Superior temporal gyrus (tissue), 1 donor: ENCODE measurements at regions not wholly inside any gene's neighbourhood (a gene's known extent, or its start where the extent isn't known, plus 50 kb on each side); places are given as distances from the start of the nearest gene placed in this dataset.

Source experiments
- DNase-seq: peaks from one replicate; pipeline ENCODE4 v3.0.0-alpha.2; 2016; ENCODE audit errors: extremely low spot score

DNA sequence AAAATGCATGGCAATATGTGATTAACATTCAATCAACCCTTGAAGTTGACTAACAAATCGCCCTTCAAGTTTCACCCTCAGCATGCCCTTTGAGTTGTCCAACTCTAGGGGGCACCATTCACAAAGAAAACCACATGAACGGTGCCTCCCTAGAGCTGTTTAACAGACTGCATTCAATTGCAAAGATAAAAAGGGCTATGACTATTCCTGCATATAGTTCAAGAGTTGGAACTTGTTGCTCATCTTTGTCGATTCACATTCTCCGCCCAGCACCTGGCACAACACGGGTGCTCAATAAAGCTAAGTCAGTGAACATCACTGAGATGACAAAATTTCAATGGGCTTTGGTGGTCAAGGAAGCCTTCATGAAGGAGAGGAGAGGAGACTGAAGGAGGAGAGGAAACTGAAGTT is 69.6 kb upstream of the SLC30A5 start:
- peak; percentile 76 for DNase-seq

DNA sequence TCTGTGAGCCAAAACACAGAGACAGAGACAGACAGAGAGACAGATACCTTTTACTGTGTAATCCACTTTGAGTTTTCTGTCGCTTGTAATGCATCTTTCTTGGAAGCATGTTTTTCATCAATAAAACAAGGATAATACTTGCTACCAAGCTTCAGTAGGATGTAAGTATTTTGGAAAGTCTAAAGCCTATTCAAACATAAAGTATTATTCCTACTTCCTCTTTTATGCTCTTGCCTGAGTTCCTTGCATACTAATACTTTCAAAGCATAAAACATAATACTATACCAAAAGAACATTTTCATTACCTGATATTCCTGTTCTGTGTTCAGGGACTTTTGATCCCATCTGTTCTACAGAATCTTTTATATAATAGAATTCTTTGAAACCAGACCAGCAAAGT is 64.5 kb upstream of the SLC30A5 start:
- peak; percentile 68 for DNase-seq

DNA sequence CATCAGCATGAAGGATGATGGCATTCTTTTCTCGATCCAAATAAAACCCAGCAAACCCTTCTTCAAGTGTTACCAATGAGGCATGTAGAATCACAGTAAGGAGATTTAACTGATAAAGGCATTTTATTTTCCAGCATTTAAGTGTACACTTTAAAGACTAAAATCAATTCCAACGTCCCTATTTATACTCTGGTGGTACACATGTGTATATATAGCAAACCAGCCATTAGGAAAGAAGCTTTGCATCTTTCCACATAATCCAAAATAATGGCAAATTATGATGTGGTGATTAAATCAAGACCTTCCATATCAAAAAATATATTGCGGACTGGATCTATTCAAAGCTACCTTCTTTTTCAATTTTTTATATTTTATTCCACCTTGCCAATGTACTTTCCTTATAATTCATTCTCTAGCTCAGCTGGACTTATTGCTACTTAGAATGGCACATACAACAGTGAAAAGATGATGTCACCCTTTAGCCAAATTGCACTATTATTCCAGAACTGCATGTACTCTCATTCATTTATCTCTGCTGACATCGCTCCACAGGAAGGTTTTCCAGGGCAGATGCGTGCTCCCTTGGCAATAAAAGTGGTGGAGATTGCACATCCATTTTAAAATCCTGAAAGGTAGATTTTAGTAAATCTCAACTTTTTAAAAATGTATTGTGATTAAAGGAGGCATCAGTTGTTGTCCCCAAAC is 63.3 kb upstream of the SLC30A5 start:
- DNase-seq = peak; percentile 76

DNA sequence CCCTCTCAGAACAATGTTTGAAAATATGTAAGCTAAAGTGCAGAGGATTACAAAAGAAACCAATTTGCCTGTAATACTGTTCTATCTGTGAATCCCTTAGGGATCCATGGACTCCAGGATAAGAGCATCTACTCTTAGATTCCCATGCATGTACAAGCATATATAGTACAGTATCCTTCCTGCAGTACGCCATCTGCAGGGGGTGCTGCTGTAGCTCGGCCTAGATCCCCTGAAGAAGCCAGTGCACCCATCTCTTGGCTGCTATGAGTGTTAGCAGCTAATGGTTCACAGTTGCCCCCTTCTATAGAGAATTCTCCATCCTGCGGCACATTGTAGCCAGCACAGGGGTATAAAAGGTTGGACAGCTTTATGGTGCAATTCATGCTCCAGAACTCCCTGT is 61.8 kb upstream of the SLC30A5 start:
- DNase-seq = no peak

DNA sequence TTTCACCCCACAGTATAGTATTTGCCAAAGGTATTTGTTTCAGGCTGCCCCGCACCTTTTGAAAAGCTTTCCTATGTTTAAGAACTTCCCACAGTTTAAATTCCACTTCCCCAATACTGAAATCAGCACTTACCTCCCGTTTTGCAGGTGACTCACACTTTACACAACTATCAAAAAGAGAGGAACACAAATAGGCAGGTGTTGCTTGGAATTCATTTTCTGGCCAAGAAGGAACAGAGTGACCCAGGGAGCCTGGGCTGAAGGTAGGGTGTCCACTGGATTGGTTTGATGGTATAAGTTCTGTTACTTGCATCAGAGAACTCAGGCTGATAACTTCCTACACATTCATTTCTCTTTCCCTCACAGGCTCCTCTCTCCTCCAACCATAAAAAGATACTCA is 60.1 kb upstream of the SLC30A5 start:
- no peak for DNase-seq

DNA sequence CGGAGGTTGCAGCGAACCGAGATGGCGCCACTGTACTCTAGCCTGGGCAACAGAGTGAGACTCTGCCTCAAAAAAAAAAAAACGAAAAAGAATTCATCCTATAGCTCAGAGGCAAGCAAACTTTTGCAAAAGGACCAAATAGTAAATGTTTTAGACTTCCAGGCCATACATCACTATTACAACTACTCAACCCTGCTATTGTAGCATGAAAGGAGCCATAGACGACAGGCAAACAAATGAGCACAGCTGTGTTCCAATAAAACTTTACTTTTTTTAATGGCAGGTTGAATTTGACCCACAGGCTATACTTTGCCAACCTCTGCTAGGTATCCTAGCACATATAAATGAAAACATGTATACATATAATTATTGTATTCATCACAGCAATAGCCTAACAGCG is 58.9 kb upstream of the SLC30A5 start:
- no peak for DNase-seq

DNA sequence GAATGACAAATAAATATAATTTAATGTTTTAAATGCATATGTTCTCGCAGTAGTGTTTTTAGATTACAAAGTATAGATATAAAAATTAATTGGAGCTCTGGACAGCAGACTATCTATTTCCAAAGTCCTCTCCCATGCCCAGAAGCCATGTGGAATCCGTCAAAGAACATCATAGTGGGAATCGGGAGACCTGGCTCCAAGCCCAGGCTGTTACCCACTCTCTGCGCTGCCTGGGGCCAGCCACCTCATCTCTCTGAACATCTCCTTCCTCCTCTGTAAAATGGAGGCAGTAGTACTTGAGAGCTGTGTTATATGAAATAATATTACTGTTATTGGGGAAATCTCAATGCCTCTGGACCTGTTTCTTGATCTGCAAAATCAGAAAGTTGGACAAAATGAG is 58.1 kb upstream of the SLC30A5 start:
- DNase-seq = no peak

DNA sequence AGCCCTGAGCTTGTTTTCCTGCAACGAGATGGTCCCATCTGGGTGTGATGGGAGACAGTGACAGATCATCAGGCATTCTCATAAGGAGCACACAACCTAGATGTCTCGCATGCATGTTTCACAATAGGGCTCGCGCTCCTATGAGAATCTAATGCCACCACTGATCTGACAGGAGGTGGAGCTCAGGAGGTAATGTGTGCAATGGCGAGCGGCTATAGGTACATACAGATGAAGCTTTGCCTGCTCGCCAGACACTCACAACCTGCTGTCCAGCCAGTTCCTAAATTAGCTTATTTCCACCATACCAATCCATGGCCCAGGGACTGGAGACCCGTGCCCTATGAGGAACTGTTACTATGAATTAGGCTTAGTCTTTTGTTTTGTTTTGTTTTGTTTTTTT is 55.3 kb upstream of the SLC30A5 start:
- DNase-seq = no peak

DNA sequence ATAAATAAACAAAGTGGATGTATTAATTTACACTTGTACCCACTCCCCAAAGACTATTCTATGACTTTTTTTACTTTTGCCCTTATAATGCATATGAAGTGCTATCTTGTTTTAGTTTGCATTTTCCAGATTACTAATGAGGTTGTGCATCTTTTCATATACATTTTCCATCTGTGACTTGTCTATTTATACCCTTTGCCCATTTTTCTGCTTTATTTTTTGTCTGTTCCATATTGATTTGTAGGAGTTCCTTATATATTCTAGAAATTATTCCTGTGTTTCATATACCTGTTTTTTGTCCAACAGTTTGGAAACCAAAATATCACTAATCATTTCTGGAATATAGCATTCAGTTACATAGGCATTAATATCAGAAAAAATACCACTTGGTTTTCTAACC is 54.0 kb upstream of the SLC30A5 start:
- DNase-seq = no peak

DNA sequence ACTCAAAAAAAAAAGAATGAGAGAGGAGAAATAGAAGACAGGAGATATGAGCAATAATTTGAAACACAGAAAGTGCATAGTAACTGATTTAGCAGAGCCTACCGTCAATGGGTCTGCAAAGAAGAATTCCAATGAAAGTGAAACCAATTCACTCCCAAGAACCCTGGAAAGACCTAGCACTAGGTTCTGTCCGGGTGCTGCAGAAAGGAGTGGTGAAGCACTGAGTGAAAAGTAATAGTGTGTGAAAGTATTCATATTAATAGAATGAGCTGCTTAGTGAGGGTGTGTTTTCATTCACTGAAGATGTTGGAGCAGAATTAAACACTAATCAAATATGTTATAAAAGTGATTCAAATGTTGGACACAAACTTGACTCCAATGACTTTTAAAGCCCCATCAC is 51.3 kb upstream of the SLC30A5 start:
- no peak for DNase-seq

DNA sequence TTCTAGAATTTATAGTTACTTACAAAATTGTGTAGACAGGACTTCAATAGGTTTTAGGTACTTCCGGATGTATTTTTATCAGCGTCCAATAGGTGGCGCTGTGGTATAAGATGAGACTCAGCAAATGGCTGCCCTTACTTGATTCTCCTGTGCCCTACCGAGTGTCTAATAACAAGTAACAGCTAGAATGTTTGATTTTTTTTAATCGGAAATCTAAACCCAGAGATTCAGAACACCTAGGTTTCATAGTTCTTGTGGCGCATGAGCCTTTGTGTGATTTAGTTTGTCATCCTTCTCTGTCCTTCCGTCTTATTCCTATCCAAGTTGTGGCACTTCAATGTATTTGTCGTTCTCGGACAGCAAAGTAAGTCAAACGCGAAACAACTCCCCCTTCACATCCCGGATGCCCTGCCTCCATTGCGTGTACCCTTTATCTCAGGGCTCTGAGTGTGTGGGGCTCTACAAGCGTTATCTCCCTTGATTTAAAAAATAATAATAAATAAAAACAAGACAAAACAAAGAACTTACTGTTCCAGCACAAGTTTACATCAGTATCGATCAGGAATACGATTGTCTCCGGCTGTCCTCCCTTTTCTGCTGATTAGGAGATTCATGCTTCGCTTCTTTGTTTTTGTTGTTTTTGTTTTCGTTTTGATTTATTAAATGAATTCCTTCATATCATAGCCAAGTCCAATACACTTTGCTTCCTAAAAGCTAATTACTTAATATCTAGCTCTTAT is 50.7 kb upstream of the SLC30A5 start:
- DNase-seq = peak; percentile 99

DNA sequence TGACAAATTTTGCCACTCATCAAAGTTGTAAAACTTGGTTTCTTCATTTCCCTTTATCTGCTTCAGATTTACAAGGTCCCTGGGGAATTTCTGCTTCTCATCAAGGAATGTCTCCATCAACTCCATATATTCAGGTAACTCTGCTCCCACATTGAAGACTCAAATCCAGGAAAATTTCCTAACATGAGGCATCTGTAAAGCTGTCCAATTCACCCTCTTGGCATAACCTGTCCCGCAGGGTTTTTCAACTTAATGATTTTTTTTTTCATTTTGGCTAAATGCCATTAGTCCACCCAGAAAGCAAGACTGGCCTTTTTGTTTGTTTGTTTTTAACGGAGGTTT is 50.2 kb upstream of the SLC30A5 start:
- DNase-seq = no peak
